ENCODE measurements at regions not wholly inside any gene's neighbourhood (a gene's known extent, or its start where the extent isn't known, plus 50 kb on each side); places are given as distances from the start of the nearest gene placed in this dataset.

DNA sequence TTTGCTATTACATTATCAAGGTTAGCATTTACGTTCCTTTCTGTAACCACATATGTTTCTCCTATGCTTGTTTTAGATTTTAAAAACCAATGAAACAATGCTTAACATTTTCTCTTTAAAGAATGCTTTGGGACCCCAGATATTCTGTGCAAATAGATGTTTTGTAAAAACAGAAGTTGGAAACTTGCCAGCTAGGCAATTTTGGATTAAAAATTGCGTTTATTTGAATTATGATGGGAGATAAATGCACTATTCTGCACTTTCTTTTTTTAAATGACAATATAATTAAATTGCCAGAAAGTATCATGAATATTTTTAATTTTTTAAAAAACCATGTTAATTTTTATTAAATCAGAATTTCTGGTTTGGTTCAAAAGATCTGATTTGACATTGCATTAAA lies 81.6 kb downstream of the MACIR start:
- DNase-seq, result no peak

DNA sequence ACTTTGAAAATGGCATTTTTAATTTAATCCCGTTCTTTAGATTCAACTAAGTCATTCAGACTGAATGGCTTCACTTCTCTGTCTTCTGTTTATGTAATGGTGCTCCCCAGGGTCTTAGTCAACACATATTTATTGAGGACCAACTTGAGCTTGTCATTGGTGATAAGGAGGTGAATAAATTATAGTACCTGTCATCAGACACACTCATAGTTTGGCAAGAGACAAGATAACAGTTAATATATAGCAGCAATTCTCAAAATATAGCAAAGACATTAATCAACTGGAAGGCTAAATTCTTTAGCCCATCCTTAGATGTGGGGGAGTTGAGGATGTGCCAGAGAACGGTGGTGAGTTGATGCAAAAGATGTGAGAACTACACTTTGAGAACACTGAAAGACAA lies 78.4 kb downstream of the MACIR start:
- no peak for DNase-seq

DNA sequence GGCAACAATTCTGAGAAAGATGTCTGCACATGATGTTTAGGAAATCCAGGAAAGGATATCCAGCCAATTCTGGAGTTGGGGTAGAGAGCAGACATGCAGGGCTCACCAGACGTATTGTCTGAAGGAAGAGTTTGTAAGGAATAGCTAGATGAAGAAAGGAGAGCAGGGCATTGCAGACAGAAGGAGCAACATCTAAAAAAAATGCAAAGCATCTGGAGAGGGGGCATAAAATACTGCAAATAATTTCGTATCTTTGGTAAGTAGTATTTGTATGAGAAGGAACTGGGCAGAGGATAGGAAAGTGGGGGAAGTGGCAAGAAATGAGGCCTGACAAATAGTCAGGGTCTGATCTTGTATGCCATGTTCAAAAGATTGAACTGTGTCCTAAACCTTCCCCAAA lies 74.8 kb downstream of the MACIR start:
- no peak for DNase-seq

DNA sequence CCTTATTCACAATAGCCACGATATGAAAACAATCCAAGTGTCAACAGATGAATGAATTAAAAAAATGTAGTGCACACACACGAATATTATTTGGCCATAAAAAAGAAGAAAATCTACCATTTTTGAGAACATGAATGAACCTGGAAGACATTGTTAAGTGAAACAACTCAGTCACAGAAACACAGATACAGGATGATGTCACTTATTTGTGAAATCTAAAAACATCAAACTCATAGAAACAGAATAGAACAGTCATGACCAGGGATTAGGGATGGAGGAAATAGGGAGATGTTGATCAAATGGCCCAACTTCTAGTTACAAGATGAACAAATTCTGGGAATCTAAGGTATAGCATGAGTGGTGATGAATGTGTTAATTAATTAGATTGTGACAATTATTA lies 72.3 kb downstream of the MACIR start:
- no peak for DNase-seq
